Mesodermal cell (in vitro differentiated cells): ENCODE measurements at regions not wholly inside any gene's neighbourhood (a gene's known extent, or its start where the extent isn't known, plus 50 kb on each side); places are given as distances from the start of the nearest gene placed in this dataset.

Experiments used
- H3K27ac ChIP-seq: 2 replicates; pipeline ENCODE4 v1.7.0; 2013; ENCODE audit warnings: mild to moderate bottlenecking, low read depth, low read length, moderate library complexity; ENCODE audit not compliant: severe bottlenecking
- H3K36me3 ChIP-seq: 2 replicates; pipeline ENCODE4 v1.7.1; 2013; ENCODE audit warnings: mild to moderate bottlenecking, low read length, moderate library complexity; ENCODE audit not compliant: control insufficient read depth, insufficient read depth
- H3K4me1 ChIP-seq: one replicate; pipeline ENCODE4 v1.7.1; 2013; ENCODE audit warnings: mild to moderate bottlenecking, low read length; ENCODE audit not compliant: insufficient read depth, control insufficient read depth, poor library complexity, severe bottlenecking
- H3K4me3 ChIP-seq: 2 replicates; pipeline ENCODE4 v1.7.0; 2013; ENCODE audit warnings: low read length, control low read depth, mild to moderate bottlenecking; ENCODE audit not compliant: insufficient read depth, poor library complexity, severe bottlenecking; ENCODE audit errors: extremely low read depth
- H3K9me3 ChIP-seq: 2 replicates; pipeline ENCODE4 v1.7.1; 2013; ENCODE audit warnings: mild to moderate bottlenecking, low read length, moderate library complexity; ENCODE audit not compliant: control insufficient read depth
- WGBS, 2 experiments: methylation state at CpG; one replicate each; pipeline ENCODE4 v1.1.5; 2013; ENCODE audit warnings: missing lambda C conversion rate in 2 of 2; ENCODE audit not compliant: insufficient coverage in 2 of 2; 5-methylcytosine and 5-hydroxymethylcytosine counted together

GRCh38 chr5:167709625-167710024 is 581.8 kb upstream of the WWC1 start:
- H3K36me3 ChIP-seq = no peaks in the 10 kb centered on the region
- WGBS, 2 experiments = 100% methylated on average over 1 of the region's 4 CpGs
- no peak overlapping the region for H3K27ac ChIP-seq
- H3K4me1 ChIP-seq = no peaks in the 10 kb centered on the region
- H3K9me3 ChIP-seq = no peaks in the 10 kb centered on the region
- H3K4me3 ChIP-seq = no peak overlapping the region

GRCh38 chr5:167710444-167711073 is 580.9 kb upstream of the WWC1 start:
- Histone ChIP-seq H3K4me1 (no peaks in the 10 kb centered on the region), H3K9me3 (no peaks in the 10 kb centered on the region), H3K27ac (no peak overlapping the region), H3K4me3 (no peak overlapping the region), H3K36me3 (no peaks in the 10 kb centered on the region)
- WGBS, 2 experiments = 86 to 88% methylated on average over 1 of the region's 3 CpGs

- H3K4me3 ChIP-seq = no peak overlapping the region
- H3K36me3 ChIP-seq = no peaks in the 10 kb centered on the region
- H3K4me1 ChIP-seq = no peaks in the 10 kb centered on the region
- no peak overlapping the region for H3K27ac ChIP-seq
- no peaks in the 10 kb centered on the region for H3K9me3 ChIP-seq
- 92 to 98% methylated on average over 5 of the region's 7 CpGs for WGBS, 2 experiments
Observed at GRCh38 chr5:167712986-167713585, 578.4 kb upstream of the WWC1 start.

GRCh38 chr5:167713896-167714295 is 577.5 kb upstream of the WWC1 start:
- Histone ChIP-seq H3K27ac (no peak overlapping the region), H3K4me3 (no peak overlapping the region), H3K4me1 (no peaks in the 10 kb centered on the region), H3K9me3 (no peaks in the 10 kb centered on the region), H3K36me3 (no peaks in the 10 kb centered on the region)
- WGBS, 2 experiments = no CpG with 5 or more reads among the region's 1 CpG

- Histone ChIP-seq H3K36me3 (no peaks in the 10 kb centered on the region), H3K9me3 (no peaks in the 10 kb centered on the region), H3K27ac (no peak overlapping the region), H3K4me1 (no peaks in the 10 kb centered on the region), H3K4me3 (no peak overlapping the region)
- 92 to 97% methylated on average over 3 to 4 of the region's 6 CpGs for WGBS, 2 experiments
Observed at GRCh38 chr5:167716126-167716775, 575.2 kb upstream of the WWC1 start.

- H3K36me3 ChIP-seq = no peaks in the 10 kb centered on the region
- H3K9me3 ChIP-seq = no peaks in the 10 kb centered on the region
- no peak overlapping the region for H3K27ac ChIP-seq
- no peak overlapping the region for H3K4me3 ChIP-seq
- WGBS, 2 experiments = 94% methylated on average over 2 of the region's 3 CpGs; no CpG with 5 or more reads in 1 of the 2 experiments
- no peaks in the 10 kb centered on the region for H3K4me1 ChIP-seq
Observed at GRCh38 chr5:167720259-167720658, 571.2 kb upstream of the WWC1 start.

GRCh38 chr5:167720676-167721260 is 570.7 kb upstream of the WWC1 start:
- Histone ChIP-seq H3K4me1 (no peaks in the 10 kb centered on the region), H3K36me3 (no peaks in the 10 kb centered on the region), H3K9me3 (no peaks in the 10 kb centered on the region), H3K27ac (no peak overlapping the region), H3K4me3 (no peak overlapping the region)
- WGBS, 2 experiments = 100% methylated on average over 1 of the region's 5 CpGs; no CpG with 5 or more reads in 1 of the 2 experiments

- 90 to 96% methylated on average over 2 to 3 of the region's 3 CpGs for WGBS, 2 experiments
- Histone ChIP-seq H3K36me3 (no peaks in the 10 kb centered on the region), H3K27ac (no peak overlapping the region), H3K4me1 (no peaks in the 10 kb centered on the region), H3K4me3 (no peak overlapping the region), H3K9me3 (no peaks in the 10 kb centered on the region)
Observed at GRCh38 chr5:167721926-167722440, 569.5 kb upstream of the WWC1 start.

- WGBS, 2 experiments = 15 to 23% methylated on average over 8 to 9 of the region's 9 CpGs
- H3K4me1 ChIP-seq = no peaks in the 10 kb centered on the region
- H3K4me3 ChIP-seq = no peak overlapping the region
- no peaks in the 10 kb centered on the region for H3K9me3 ChIP-seq
- no peaks in the 10 kb centered on the region for H3K36me3 ChIP-seq
- no peak overlapping the region for H3K27ac ChIP-seq
Observed at GRCh38 chr5:167723254-167723871, 568.1 kb upstream of the WWC1 start.

GRCh38 chr5:167725264-167725663 is 566.2 kb upstream of the WWC1 start:
- no peak overlapping the region for H3K4me3 ChIP-seq

More at GRCh38 chr5:167725264-167725663, 566.2 kb upstream of the WWC1 start:
- 79 to 100% methylated on average over 2 of the region's 2 CpGs for WGBS, 2 experiments
- H3K36me3 ChIP-seq = no peaks in the 10 kb centered on the region
- no peak overlapping the region for H3K27ac ChIP-seq
- no peaks in the 10 kb centered on the region for H3K9me3 ChIP-seq
- peaks cover under 1% of the 10 kb centered on the region for H3K4me1 ChIP-seq
